ENCODE measurements at regions not wholly inside any gene's neighbourhood (a gene's known extent, or its start where the extent isn't known, plus 50 kb on each side); places are given as distances from the start of the nearest gene placed in this dataset.

DNA sequence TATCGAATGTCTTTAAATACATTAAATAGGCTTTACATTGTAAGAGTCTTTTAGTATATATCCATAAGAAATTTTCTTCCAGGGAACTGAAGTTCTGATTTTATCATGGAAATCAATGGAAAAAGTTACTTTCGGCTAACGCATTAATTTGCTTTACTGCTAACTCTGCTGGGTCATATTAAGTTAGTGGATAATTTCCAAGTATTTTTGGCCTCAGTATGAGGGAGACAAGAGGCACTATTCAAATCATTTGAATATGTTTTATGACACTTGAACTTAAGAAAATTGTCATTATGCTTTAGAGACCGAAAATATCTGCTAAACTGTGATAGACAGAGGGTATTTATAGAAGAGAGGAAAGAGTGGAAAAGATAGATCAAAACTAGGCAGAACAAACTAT, 237.5 kb downstream of the PCDH7 start:
- no peak for TF ChIP-seq SUZ12 (IDR thresholded peaks at IDR 0.05; ENCODE audit: extremely low read depth, insufficient read depth, insufficient read length)
- TF ChIP-seq YY1 (IDR thresholded peaks at IDR 0.05; ENCODE audit: insufficient read depth, insufficient read length) = no peak

All from NT2/D1 (cell line).